Activated CD8-positive, alpha-beta T cell treated with anti-CD3 and anti-CD28 coated beads for 36 hours (primary cell): ENCODE measurements at regions not wholly inside any gene's neighbourhood (a gene's known extent, or its start where the extent isn't known, plus 50 kb on each side); places are given as distances from the start of the nearest gene placed in this dataset.

Experiments used
- ATAC-seq: fragments of 200-7000 bp; cut with Tn5 transposase; one replicate; pipeline ENCODE4 v1.10.0; 2021; ENCODE audit warnings: mild to moderate bottlenecking, moderate library complexity
- CTCF ChIA-PET: fragments of 350-600 bp; sonication (Branson Sonifier 250); formaldehyde crosslinking; loops from one replicate; lab custom pipeline; 2021; ENCODE audit warnings: antibody characterized with exemption; lab: Charles Lee
- POLR2A ChIA-PET: fragments of 350-600 bp; sonication (Branson Sonifier 250); formaldehyde crosslinking; loops from one replicate; lab custom pipeline; 2021; ENCODE audit warnings: antibody characterized with exemption; lab: Charles Lee
- DNase-seq: peaks from one replicate; pipeline ENCODE4 v3.0.0-alpha.2; 2020
- H3K27ac Mint-ChIP-seq: one replicate; pipeline ENCODE4 v1.8.0; 2021; ENCODE audit warnings: mild to moderate bottlenecking, mixed read lengths
- H3K27me3 Mint-ChIP-seq: one replicate; pipeline ENCODE4 v1.8.0; 2021; ENCODE audit warnings: mixed read lengths
- H3K36me3 Mint-ChIP-seq: one replicate; pipeline ENCODE4 v1.8.0; 2021; ENCODE audit warnings: low read depth, mixed read lengths
- H3K4me1 Mint-ChIP-seq: one replicate; pipeline ENCODE4 v1.8.0; 2021; ENCODE audit warnings: low read depth, mixed read lengths
- H3K4me3 Mint-ChIP-seq: one replicate; pipeline ENCODE4 v1.8.0; 2021; ENCODE audit warnings: mild to moderate bottlenecking, moderate library complexity, mixed read lengths
- H3K9me3 Mint-ChIP-seq: one replicate; pipeline ENCODE4 v1.8.0; 2021; ENCODE audit warnings: mixed read lengths
- intact Hi-C: fragments of 100-400 bp; cut with micrococcal nuclease; formaldehyde crosslinking; loops from one replicate; pipeline ENCODE4 v1.10.0; 2022
- TF ChIP-seq, protein P1 (sequence below): fragments of 200-600 bp; IDR thresholded peaks from one replicate; pipeline ENCODE4 v1.8.0; 2022; ENCODE audit warnings: antibody characterized with exemption, mild to moderate bottlenecking

DNA sequence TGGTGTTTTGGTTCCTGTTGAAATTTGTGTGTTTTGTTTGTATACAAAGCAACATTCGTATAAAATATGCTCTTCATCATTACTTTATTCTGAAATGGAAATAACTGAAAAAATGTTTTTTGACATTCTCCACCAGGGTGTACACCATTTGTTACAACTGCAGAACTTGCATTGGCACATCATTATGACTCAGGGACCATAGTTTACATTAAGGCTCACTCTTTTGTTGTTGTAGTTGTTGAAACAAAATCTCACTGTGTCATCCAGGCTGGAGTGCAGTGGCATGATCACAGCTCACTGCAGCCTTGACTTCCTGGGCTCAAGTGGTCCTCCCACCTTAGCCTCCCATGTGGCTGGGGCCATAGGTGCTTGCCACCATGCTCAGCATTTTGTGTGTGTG is 676.6 kb downstream of the TDRD15 start:
- no peaks in the 10 kb centered on the region for H3K9me3 Mint-ChIP-seq
- DNase-seq = no peak
- no peak overlapping the region for H3K4me3 Mint-ChIP-seq
- H3K4me1 Mint-ChIP-seq = no peaks in the 10 kb centered on the region
- H3K27ac Mint-ChIP-seq = no peak overlapping the region
- H3K27me3 Mint-ChIP-seq = no peaks in the 10 kb centered on the region
- ATAC-seq = no peak
- POLR2A ChIA-PET = no interaction called here
- intact Hi-C loops = no loop called here
- CTCF ChIA-PET = no interaction called here
- no peaks in the 10 kb centered on the region for H3K36me3 Mint-ChIP-seq
- TF ChIP-seq, protein P1, sequence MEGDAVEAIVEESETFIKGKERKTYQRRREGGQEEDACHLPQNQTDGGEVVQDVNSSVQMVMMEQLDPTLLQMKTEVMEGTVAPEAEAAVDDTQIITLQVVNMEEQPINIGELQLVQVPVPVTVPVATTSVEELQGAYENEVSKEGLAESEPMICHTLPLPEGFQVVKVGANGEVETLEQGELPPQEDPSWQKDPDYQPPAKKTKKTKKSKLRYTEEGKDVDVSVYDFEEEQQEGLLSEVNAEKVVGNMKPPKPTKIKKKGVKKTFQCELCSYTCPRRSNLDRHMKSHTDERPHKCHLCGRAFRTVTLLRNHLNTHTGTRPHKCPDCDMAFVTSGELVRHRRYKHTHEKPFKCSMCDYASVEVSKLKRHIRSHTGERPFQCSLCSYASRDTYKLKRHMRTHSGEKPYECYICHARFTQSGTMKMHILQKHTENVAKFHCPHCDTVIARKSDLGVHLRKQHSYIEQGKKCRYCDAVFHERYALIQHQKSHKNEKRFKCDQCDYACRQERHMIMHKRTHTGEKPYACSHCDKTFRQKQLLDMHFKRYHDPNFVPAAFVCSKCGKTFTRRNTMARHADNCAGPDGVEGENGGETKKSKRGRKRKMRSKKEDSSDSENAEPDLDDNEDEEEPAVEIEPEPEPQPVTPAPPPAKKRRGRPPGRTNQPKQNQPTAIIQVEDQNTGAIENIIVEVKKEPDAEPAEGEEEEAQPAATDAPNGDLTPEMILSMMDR = no peak

DNA sequence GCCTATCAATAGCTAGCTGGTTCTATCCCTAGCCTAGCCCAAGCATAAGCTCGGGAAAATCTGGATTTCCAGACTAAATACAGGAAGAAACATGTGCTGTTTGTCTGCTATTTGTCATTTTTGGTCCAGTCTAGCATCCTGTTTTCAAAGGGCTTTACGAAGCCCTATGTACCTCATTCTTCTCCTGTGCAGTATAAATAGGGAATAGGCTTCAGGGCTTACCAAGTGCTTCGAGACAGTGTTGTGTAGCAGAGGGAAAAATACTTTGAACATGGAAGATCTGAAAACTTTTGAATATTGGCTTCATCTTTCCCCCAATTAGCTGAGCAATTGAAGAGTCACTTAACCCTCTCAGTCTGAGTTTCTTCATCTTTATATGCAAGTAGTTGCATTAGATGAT is 679.8 kb downstream of the TDRD15 start:
- Mint-ChIP-seq H3K36me3 (no peaks in the 10 kb centered on the region), H3K27me3 (no peaks in the 10 kb centered on the region), H3K4me1 (no peaks in the 10 kb centered on the region), H3K4me3 (no peak overlapping the region), H3K27ac (no peak overlapping the region), H3K9me3 (no peaks in the 10 kb centered on the region)
- DNase-seq = no peak
- TF ChIP-seq, protein P1 = no peak
- ChIA-PET POLR2A (interaction anchor here (0.8 kb wide), 1 partner anchor 17 kb away, joined by 3 read pairs; no protein-coding TSS in a partner anchor), CTCF (no interaction called here)
- no peak for ATAC-seq
- intact Hi-C loops = no loop called here

DNA sequence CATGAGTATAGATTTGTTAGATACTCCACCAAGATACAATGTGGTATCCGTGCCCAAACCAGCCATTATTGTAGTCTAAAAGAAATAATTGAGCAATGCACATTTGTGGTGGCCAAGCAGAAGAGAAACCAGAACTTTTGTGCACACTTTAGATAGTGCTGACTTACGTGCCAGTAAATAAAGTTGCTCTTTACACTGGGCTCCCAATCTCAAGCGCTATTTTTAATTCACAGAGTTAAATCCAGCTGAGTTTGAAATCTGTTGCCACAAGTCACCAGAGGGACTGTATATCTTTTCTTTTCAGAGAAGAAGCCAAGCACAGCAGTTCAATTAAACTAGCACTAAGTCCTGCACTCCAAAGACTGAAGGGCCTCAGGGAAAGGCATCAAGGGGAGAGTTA is 680.4 kb downstream of the TDRD15 start:
- Mint-ChIP-seq H3K9me3 (no peaks in the 10 kb centered on the region), H3K4me1 (no peaks in the 10 kb centered on the region), H3K27ac (no peak overlapping the region), H3K4me3 (no peak overlapping the region), H3K36me3 (no peaks in the 10 kb centered on the region), H3K27me3 (no peaks in the 10 kb centered on the region)
- DNase-seq (no peak), ATAC-seq (no peak)
- POLR2A ChIA-PET = no interaction called here
- intact Hi-C loops = no loop called here
- TF ChIP-seq, protein P1 = no peak
- CTCF ChIA-PET = no interaction called here

DNA sequence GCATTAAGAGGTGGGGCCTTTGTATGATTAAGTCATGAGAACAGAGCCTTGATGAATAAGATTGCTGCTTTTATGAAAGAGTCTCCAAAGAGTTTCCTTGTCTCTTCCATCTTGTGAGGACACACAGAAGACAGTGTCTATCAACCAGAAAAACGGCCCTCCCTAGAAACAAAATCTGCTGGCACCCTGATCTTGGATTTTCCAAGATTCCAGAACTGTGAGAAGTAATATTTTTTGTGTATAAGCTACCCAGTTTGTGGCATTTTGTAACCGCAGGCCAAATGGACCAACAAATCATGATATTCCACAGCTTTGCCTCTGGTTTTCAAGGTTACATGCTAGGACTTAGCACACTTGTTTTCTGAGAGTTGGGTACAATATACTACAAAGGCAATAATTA is 687.8 kb downstream of the TDRD15 start:
- no peaks in the 10 kb centered on the region for H3K4me1 Mint-ChIP-seq
- DNase-seq = no peak
- ChIA-PET POLR2A (no interaction called here), CTCF (no interaction called here)
- TF ChIP-seq, protein P1 = no peak
- no peak overlapping the region for H3K27ac Mint-ChIP-seq
- intact Hi-C loops = no loop called here
- H3K36me3 Mint-ChIP-seq = no peaks in the 10 kb centered on the region
- peaks cover 3% of the 10 kb centered on the region for H3K9me3 Mint-ChIP-seq
- no peak overlapping the region for H3K4me3 Mint-ChIP-seq
- H3K27me3 Mint-ChIP-seq = no peaks in the 10 kb centered on the region
- ATAC-seq = no peak

GRCh38 chr2:21812766-21813165 is 689.0 kb downstream of the TDRD15 start:
- Mint-ChIP-seq H3K4me3 (no peak overlapping the region), H3K9me3 (peaks cover 5% of the 10 kb centered on the region), H3K4me1 (no peaks in the 10 kb centered on the region), H3K27ac (no peak overlapping the region), H3K27me3 (no peaks in the 10 kb centered on the region), H3K36me3 (no peaks in the 10 kb centered on the region)
- intact Hi-C loops = no loop called here
- CTCF ChIA-PET = no interaction called here
- TF ChIP-seq, protein P1 = no peak
- no peak for ATAC-seq
- POLR2A ChIA-PET = no interaction called here
- DNase-seq = no peak
